HG02885 (cell line): ENCODE measurements at regions not wholly inside any gene's neighbourhood (a gene's known extent, or its start where the extent isn't known, plus 50 kb on each side); places are given as distances from the start of the nearest gene placed in this dataset.

Experiments used
- ATAC-seq: cut with Tn5 transposase; IDR thresholded peaks from one replicate; pipeline ENCODE4 v1.9.1; 2021; ENCODE audit warnings: mild to moderate bottlenecking; ENCODE audit not compliant: unreplicated experiment, poor library complexity

GRCh38 chrX:15988661-15989603, 134.3 kb upstream of the AP1S2 start:
- peak; percentile 68 for ATAC-seq

GRCh38 chrX:15985937-15986336, 131.3 kb upstream of the AP1S2 start:
- no peak for ATAC-seq

GRCh38 chrX:15983034-15983433, 128.4 kb upstream of the AP1S2 start:
- ATAC-seq: no peak

GRCh38 chrX:15977644-15978043, 123.0 kb upstream of the AP1S2 start:
- no peak for ATAC-seq

- ATAC-seq: no peak
Measured at GRCh38 chrX:15976396-15976795, 121.8 kb upstream of the AP1S2 start.

GRCh38 chrX:15973946-15974345, 119.3 kb upstream of the AP1S2 start:
- ATAC-seq: no peak

- peak; percentile 76 for ATAC-seq
Measured at GRCh38 chrX:15973299-15973698, 118.7 kb upstream of the AP1S2 start.

- ATAC-seq: no peak
Measured at GRCh38 chrX:15971696-15972095, 117.1 kb upstream of the AP1S2 start.

GRCh38 chrX:15963858-15964257, 109.2 kb upstream of the AP1S2 start:
- no peak for ATAC-seq

GRCh38 chrX:15960237-15960636, 105.6 kb upstream of the AP1S2 start:
- ATAC-seq: no peak

- ATAC-seq: no peak
Measured at GRCh38 chrX:15956681-15957080, 102.1 kb upstream of the AP1S2 start.

- no peak for ATAC-seq
Measured at GRCh38 chrX:15953801-15954200, 99.2 kb upstream of the AP1S2 start.

GRCh38 chrX:15952212-15952611, 97.6 kb upstream of the AP1S2 start:
- no peak for ATAC-seq

- no peak for ATAC-seq
Measured at GRCh38 chrX:15948318-15948660, 93.7 kb upstream of the AP1S2 start.

- ATAC-seq: no peak
Measured at GRCh38 chrX:15947648-15948317, 93.2 kb upstream of the AP1S2 start.

- ATAC-seq: no peak
Measured at GRCh38 chrX:15946783-15947580, 92.4 kb upstream of the AP1S2 start.

GRCh38 chrX:15943391-15943790, 88.8 kb upstream of the AP1S2 start:
- no peak for ATAC-seq

GRCh38 chrX:15942307-15942706, 87.7 kb upstream of the AP1S2 start:
- no peak for ATAC-seq

- peak; percentile 43 for ATAC-seq
Measured at GRCh38 chrX:15939737-15940136, 85.1 kb upstream of the AP1S2 start.

GRCh38 chrX:15938072-15938471, 83.5 kb upstream of the AP1S2 start:
- ATAC-seq: no peak

- no peak for ATAC-seq
Measured at GRCh38 chrX:15931362-15931761, 76.7 kb upstream of the AP1S2 start.
